OCI-LY7 (cell line): ENCODE measurements at regions not wholly inside any gene's neighbourhood (a gene's known extent, or its start where the extent isn't known, plus 50 kb on each side); places are given as distances from the start of the nearest gene placed in this dataset.

Source experiments
- EZH2phosphoT487 ChIP-seq: fragments of 200-600 bp; sonication (generic); IDR thresholded peaks from 2 replicates; pipeline ENCODE4 v1.6.1; 2018; ENCODE audit warnings: low read depth, borderline replicate concordance, mild to moderate bottlenecking, mixed run types, antibody characterized with exemption, low read length, moderate library complexity, mixed read lengths
- TF ChIP-seq, protein P1 (sequence below): fragments of 200-600 bp; sonication (generic); conservative IDR thresholded peaks from 2 replicates; pipeline ENCODE4 v1.5.1; 2014; ENCODE audit warnings: mild to moderate bottlenecking, antibody characterized with exemption, low read length, moderate library complexity, mixed read lengths

- TF ChIP-seq, protein P1, sequence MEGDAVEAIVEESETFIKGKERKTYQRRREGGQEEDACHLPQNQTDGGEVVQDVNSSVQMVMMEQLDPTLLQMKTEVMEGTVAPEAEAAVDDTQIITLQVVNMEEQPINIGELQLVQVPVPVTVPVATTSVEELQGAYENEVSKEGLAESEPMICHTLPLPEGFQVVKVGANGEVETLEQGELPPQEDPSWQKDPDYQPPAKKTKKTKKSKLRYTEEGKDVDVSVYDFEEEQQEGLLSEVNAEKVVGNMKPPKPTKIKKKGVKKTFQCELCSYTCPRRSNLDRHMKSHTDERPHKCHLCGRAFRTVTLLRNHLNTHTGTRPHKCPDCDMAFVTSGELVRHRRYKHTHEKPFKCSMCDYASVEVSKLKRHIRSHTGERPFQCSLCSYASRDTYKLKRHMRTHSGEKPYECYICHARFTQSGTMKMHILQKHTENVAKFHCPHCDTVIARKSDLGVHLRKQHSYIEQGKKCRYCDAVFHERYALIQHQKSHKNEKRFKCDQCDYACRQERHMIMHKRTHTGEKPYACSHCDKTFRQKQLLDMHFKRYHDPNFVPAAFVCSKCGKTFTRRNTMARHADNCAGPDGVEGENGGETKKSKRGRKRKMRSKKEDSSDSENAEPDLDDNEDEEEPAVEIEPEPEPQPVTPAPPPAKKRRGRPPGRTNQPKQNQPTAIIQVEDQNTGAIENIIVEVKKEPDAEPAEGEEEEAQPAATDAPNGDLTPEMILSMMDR: no peak
- TF ChIP-seq EZH2phosphoT487: no peak
Observed at GRCh38 chr5:169499990-169500505, 83.5 kb upstream of the SPDL1 start.
